Endothelial cell of umbilical vein (primary cell): ENCODE measurements at regions not wholly inside any gene's neighbourhood (a gene's known extent, or its start where the extent isn't known, plus 50 kb on each side); places are given as distances from the start of the nearest gene placed in this dataset.

Source experiments
- BruUV-seq: library from RNA; stranded (reverse); fragments of 400-500 nt; replicated peaks from 2 replicates; lab custom pipeline; 2021; lab: Mats Ljungman, UMichigan
- CTCF ChIA-PET: fragments of 300-600, 350-600 bp; sonication (Branson Sonifier 250); formaldehyde crosslinking; loops from one replicate; lab custom pipeline; 2021; ENCODE audit warnings: antibody characterized with exemption, inconsistent platforms; lab: Charles Lee
- POLR2A ChIA-PET: fragments of 300-600, 350-600 bp; sonication (Branson Sonifier 250); formaldehyde crosslinking; loops from one replicate; lab custom pipeline; 2021; ENCODE audit warnings: antibody characterized with exemption, inconsistent platforms; lab: Charles Lee
- DNase-seq: peaks from one replicate; pipeline ENCODE4 v3.0.0-alpha.2; 2011; ENCODE audit warnings: low read depth, low spot score
- FAIRE-seq: peaks from 2 replicates; lab custom pipeline; 2011; peaks lifted over from hg19 to GRCh38; lab: Jason Lieb, UNC
- H2AFZ ChIP-seq: 2 replicates; pipeline ENCODE4 v1.6.0; 2012; ENCODE audit warnings: low read depth, low read length, control low read depth, inconsistent platforms
- H3K27ac ChIP-seq: 2 replicates; pipeline ENCODE4 v1.5.1; 2011; ENCODE audit warnings: low read depth, mild to moderate bottlenecking, control low read depth, low read length, moderate library complexity; ENCODE audit not compliant: insufficient read depth
- H3K27me3 ChIP-seq, 2 experiments: 2 replicates each; pipeline versions ENCODE4 v1.6.0 to v1.6.1; 2011; ENCODE audit warnings: low read length in 2 of 2, mixed read lengths in 1 of 2; ENCODE audit not compliant: control insufficient read depth in 2 of 2, insufficient read depth in 2 of 2
- H3K36me3 ChIP-seq, 2 experiments: 2 replicates in 1 of 2; 3 replicates in 1 of 2; pipeline ENCODE4 v1.5.1; 2011; ENCODE audit warnings: low read length in 2 of 2, mild to moderate bottlenecking in 1 of 2, moderate library complexity in 1 of 2; ENCODE audit not compliant: control insufficient read depth in 2 of 2, insufficient read depth in 2 of 2; ENCODE audit errors: extremely low read depth in 1 of 2
- H3K4me1 ChIP-seq: 3 replicates; pipeline ENCODE4 v1.5.1; 2011; ENCODE audit warnings: mild to moderate bottlenecking, low read length; ENCODE audit not compliant: control insufficient read depth, insufficient read depth; ENCODE audit errors: extremely low read depth
- H3K4me2 ChIP-seq: 2 replicates; pipeline ENCODE4 v1.6.1; 2011; ENCODE audit warnings: low read length, control low read depth, mixed read lengths; ENCODE audit not compliant: insufficient read depth
- H3K4me3 ChIP-seq, 3 experiments: fragments of 200-600 bp in 1 of 3; sonication (generic), shearing (Covaris generic) in 1 of 3; replicated peaks in 1 of 3; 2 replicates each; pipeline ENCODE4 v1.5.1; 2011 to 2016; ENCODE audit warnings: control low read depth in 3 of 3, low read length in 3 of 3, mild to moderate bottlenecking in 2 of 3, inconsistent platforms in 1 of 3, low read depth in 1 of 3, moderate library complexity in 1 of 3; ENCODE audit not compliant: insufficient read depth in 1 of 3
- H3K79me2 ChIP-seq: 2 replicates; pipeline ENCODE4 v1.6.0; 2012; ENCODE audit warnings: low read length, inconsistent platforms; ENCODE audit not compliant: control insufficient read depth, insufficient read depth
- H3K9ac ChIP-seq: replicated peaks from 2 replicates; pipeline ENCODE3; 2011; ENCODE audit warnings: low read length, control low read depth; ENCODE audit not compliant: insufficient read depth; ENCODE audit errors: extremely low read depth
- H3K9me1 ChIP-seq: replicated peaks from 3 replicates; pipeline ENCODE4 v1.6.0; 2011; ENCODE audit warnings: mild to moderate bottlenecking, low read length; ENCODE audit not compliant: control insufficient read depth, insufficient read depth; ENCODE audit errors: extremely low read depth
- H3K9me3 ChIP-seq: replicated peaks from 2 replicates; pipeline ENCODE4 v1.5.1; 2012; ENCODE audit warnings: low read length, inconsistent platforms; ENCODE audit not compliant: control insufficient read depth, insufficient read depth
- H4K20me1 ChIP-seq: replicated peaks from 2 replicates; pipeline ENCODE3; 2011; ENCODE audit warnings: mild to moderate bottlenecking, low read length; ENCODE audit not compliant: control insufficient read depth, insufficient read depth; ENCODE audit errors: extremely low read depth
- CTCF ChIP-seq, 2 donors: IDR thresholded peaks; 1 replicate in 1 of 2; 2 replicates in 1 of 2; pipeline ENCODE4 v1.5.1; 2011; ENCODE audit warnings: low read length in 2 of 2, mild to moderate bottlenecking in 2 of 2, moderate library complexity in 2 of 2, control low read depth in 1 of 2, inconsistent platforms in 1 of 2, low read depth in 1 of 2; ENCODE audit not compliant: insufficient read depth in 1 of 2; ENCODE audit errors: extremely low read depth in 1 of 2
- EZH2 ChIP-seq: IDR thresholded peaks from 2 replicates; pipeline ENCODE4 v1.6.1; 2012; ENCODE audit warnings: borderline replicate concordance, low read depth, mild to moderate bottlenecking, moderate library complexity, low read length, inconsistent platforms; ENCODE audit not compliant: severe bottlenecking
- FOS ChIP-seq: IDR thresholded peaks from 2 replicates; pipeline ENCODE4 v1.6.1; 2011; ENCODE audit warnings: mild to moderate bottlenecking, low read length, moderate library complexity, borderline replicate concordance; ENCODE audit not compliant: insufficient read depth
- GATA2 ChIP-seq: IDR thresholded peaks from 2 replicates; pipeline ENCODE4 v1.7.0; 2011; ENCODE audit warnings: low read depth, mild to moderate bottlenecking, moderate library complexity, mixed read lengths, low read length; ENCODE audit not compliant: insufficient read length, insufficient read depth
- JUN ChIP-seq: IDR thresholded peaks from 2 replicates; pipeline ENCODE4 v1.6.1; 2011; ENCODE audit warnings: borderline replicate concordance, low read depth; ENCODE audit not compliant: insufficient read length, insufficient read depth
- MAX ChIP-seq: IDR thresholded peaks from 2 replicates; pipeline ENCODE4 v1.6.1; 2011; ENCODE audit not compliant: insufficient read depth, insufficient read length
- MYC ChIP-seq: IDR thresholded peaks from one replicate; pipeline ENCODE4 v1.6.1; 2011; ENCODE audit warnings: mild to moderate bottlenecking, low read depth, low read length
- POLR2A ChIP-seq: IDR thresholded peaks from 2 replicates; pipeline ENCODE4 v1.6.1; 2012; ENCODE audit warnings: low read depth, mild to moderate bottlenecking, control low read depth, low read length
- POLR2AphosphoS5 ChIP-seq: IDR thresholded peaks from 2 replicates; pipeline ENCODE4 v1.6.1; 2012; ENCODE audit warnings: low read depth, mild to moderate bottlenecking, control low read depth, low read length, moderate library complexity; ENCODE audit not compliant: insufficient read depth
- dilution Hi-C: fragments of 300-500 bp; cut with MboI; formaldehyde crosslinking; loops from one replicate; pipeline ENCODE4 v1.15.0; 2019; ENCODE audit warnings: low sequenced_read_pairs; ENCODE audit not compliant: extremely low pct_ligation_motif_present
- intact Hi-C: fragments of 100-400 bp; cut with micrococcal nuclease; formaldehyde crosslinking; loops from one replicate; pipeline ENCODE4 v1.10.0; 2022

DNA sequence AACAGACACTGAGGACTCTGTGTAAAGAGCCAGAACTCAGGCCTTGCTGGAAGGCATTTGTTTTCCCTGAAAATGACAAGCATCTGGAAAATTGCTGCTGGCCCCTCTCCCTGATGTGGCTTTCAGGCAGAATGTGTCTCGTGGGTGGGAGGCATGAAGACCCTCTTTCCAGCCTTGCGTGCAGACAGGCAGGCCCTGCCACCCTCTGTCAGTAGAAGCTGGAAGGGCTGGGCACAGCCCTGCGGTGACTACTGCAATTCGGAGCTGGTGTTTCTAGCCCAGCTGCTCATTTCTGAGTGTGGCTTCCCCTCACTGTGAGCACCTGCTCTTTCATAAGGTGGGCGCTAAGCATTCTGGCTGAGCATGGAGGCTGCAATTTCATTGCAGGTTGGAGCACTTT is 349.9 kb downstream of the PTPRU start:
- CTCF ChIA-PET = no interaction called here
- no peak overlapping the region for H3K4me2 ChIP-seq
- no peaks in the 10 kb centered on the region for H3K27me3 ChIP-seq
- DNase-seq (no peak), FAIRE-seq (no peak)
- no peaks in the 10 kb centered on the region for H3K36me3 ChIP-seq
- H3K9ac ChIP-seq = no peak overlapping the region
- intact Hi-C loops = no loop called here
- dilution Hi-C loops = no loop called here
- TF ChIP-seq MAX (no peak), MYC (no peak), EZH2 (no peak), CTCF (IDR thresholded peaks at IDR 0.05; ENCODE audit: extremely low read depth in 1 of 2, insufficient read depth in 1 of 2, low read depth in 1 of 2, low read length in 2 of 2) (no peak), GATA2 (no peak), POLR2A (no peak), FOS (no peak), POLR2AphosphoS5 (no peak), JUN (no peak)
- H3K27ac ChIP-seq = no peak overlapping the region
- no peaks in the 10 kb centered on the region for H3K79me2 ChIP-seq
- POLR2A ChIA-PET = no interaction called here
- no peaks in the 10 kb centered on the region for H3K9me1 ChIP-seq
- H3K4me1 ChIP-seq = no peaks in the 10 kb centered on the region
- BruUV-seq = no TSS peak
- H3K9me3 ChIP-seq = no peaks in the 10 kb centered on the region
- H3K4me3 ChIP-seq = no peak overlapping the region
- H4K20me1 ChIP-seq = no peaks in the 10 kb centered on the region
- no peak overlapping the region for H2AFZ ChIP-seq
